Thyroid gland (tissue), 4 donors: ENCODE measurements at regions not wholly inside any gene's neighbourhood (a gene's known extent, or its start where the extent isn't known, plus 50 kb on each side); places are given as distances from the start of the nearest gene placed in this dataset.

Source experiments
- DNase-seq, 2 donors: peaks; one replicate each; pipeline ENCODE4 v3.0.0-alpha.2; 2019
- H3K27ac ChIP-seq, 3 donors: fragments of 200-600 bp; sonication (generic); 1 replicate in 2 of 3; 2 replicates in 1 of 3; pipeline ENCODE4 v1.5.1; 2016 to 2019; ENCODE audit warnings: mild to moderate bottlenecking in 1 of 3, moderate library complexity in 1 of 3
- H3K27me3 ChIP-seq: fragments of 200-600 bp; sonication (generic); one replicate; pipeline ENCODE4 v1.5.1; 2019
- H3K36me3 ChIP-seq, 2 donors: fragments of 200-600 bp; sonication (generic); one replicate each; pipeline ENCODE4 v1.5.1; 2016 to 2019
- H3K4me1 ChIP-seq, 2 donors: fragments of 200-600 bp; sonication (generic); one replicate each; pipeline ENCODE4 v1.5.1; 2017 to 2019
- H3K4me3 ChIP-seq, 3 donors: fragments of 200-600 bp; sonication (generic); replicated peaks in 1 of 3; 1 replicate in 2 of 3; 2 replicates in 1 of 3; pipeline ENCODE4 v1.5.1; 2016; ENCODE audit warnings: mild to moderate bottlenecking in 1 of 3
- H3K9me3 ChIP-seq: fragments of 200-600 bp; sonication (generic); one replicate; pipeline ENCODE4 v1.5.1; 2017
- POLR2A ChIP-seq, 2 donors: fragments of 450-650 bp; IDR thresholded peaks; one replicate each; pipeline ENCODE4 v1.6.1; 2017; ENCODE audit warnings: antibody characterized with exemption in 2 of 2, mild to moderate bottlenecking in 2 of 2, moderate library complexity in 1 of 2
- WGBS, 2 donors: methylation state at CpG; one replicate each; pipeline ENCODE4 v1.1.5; 2017; 5-methylcytosine and 5-hydroxymethylcytosine counted together
- intact Hi-C: fragments of 100-400 bp; cut with DNase I; formaldehyde crosslinking; loops from one replicate; pipeline ENCODE4 v1.15.1; 2023
- TF ChIP-seq, protein P1 (sequence below), 6 experiments: fragments of 200-600 bp in 3 of 6; fragments of 450-650 bp in 3 of 6; sonication (generic) in 3 of 6; IDR thresholded peaks; one replicate each; pipeline ENCODE4 v1.5.1; 2016 to 2019; ENCODE audit warnings: antibody characterized with exemption in 6 of 6, mild to moderate bottlenecking in 2 of 6, inconsistent platforms in 1 of 6, moderate library complexity in 1 of 6

DNA sequence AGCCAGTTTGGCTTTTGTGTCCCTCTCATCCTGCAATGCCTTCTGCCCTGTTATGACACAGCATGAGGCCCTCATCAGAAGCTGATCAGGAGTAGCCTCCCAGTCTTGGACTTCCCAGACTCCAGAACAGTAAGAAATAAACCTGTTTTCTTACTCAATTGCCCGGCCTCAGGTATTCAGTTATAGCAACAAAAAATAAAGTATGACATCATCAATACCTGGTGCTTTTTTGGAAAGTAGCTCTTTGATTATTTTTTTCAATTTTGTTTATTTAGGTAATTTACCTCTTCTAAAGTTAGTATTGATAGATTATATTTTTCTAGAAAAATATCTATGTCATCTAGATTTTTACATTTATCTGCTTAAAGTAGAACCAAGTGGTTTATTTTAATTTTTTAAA is 112.8 kb upstream of the CES5A start:
- WGBS, 2 donors, result 83 to 85% methylated on average over 1 of the region's 1 CpG
- no peak for TF ChIP-seq POLR2A (IDR thresholded peaks at IDR 0.05)
- TF ChIP-seq, protein P1, sequence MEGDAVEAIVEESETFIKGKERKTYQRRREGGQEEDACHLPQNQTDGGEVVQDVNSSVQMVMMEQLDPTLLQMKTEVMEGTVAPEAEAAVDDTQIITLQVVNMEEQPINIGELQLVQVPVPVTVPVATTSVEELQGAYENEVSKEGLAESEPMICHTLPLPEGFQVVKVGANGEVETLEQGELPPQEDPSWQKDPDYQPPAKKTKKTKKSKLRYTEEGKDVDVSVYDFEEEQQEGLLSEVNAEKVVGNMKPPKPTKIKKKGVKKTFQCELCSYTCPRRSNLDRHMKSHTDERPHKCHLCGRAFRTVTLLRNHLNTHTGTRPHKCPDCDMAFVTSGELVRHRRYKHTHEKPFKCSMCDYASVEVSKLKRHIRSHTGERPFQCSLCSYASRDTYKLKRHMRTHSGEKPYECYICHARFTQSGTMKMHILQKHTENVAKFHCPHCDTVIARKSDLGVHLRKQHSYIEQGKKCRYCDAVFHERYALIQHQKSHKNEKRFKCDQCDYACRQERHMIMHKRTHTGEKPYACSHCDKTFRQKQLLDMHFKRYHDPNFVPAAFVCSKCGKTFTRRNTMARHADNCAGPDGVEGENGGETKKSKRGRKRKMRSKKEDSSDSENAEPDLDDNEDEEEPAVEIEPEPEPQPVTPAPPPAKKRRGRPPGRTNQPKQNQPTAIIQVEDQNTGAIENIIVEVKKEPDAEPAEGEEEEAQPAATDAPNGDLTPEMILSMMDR (IDR thresholded peaks at IDR 0.05), result no peak
- no peak overlapping the region for H3K27ac ChIP-seq
- H3K27me3 ChIP-seq, result no peaks in the 10 kb centered on the region
- intact Hi-C loops, result no loop called here
- no peaks in the 10 kb centered on the region for H3K4me1 ChIP-seq
- H3K9me3 ChIP-seq, result no peaks in the 10 kb centered on the region
- DNase-seq, result no peak
- H3K4me3 ChIP-seq, result no peak overlapping the region
- no peaks in the 10 kb centered on the region for H3K36me3 ChIP-seq

DNA sequence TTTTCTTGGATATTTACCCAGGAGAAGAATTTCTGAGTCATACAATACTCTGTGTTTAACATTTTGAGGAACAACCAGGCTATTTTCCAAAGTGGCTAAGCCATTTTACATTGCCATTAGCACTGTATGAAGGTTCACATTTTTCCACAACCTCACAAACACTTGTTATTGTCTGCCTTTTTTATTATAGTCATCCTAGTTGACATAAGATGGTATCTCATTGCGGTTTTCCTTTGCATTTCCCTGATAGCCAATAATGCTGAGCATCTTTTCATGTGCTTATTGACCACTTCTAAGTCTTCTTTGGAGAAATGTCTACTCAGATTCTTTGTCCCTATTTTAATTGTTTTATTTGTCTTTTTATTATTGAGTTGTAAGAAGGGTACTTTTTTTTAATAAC is 107.4 kb upstream of the CES5A start:
- DNase-seq, result no peak
- intact Hi-C loops, result no loop called here
- Histone ChIP-seq H3K4me3 (no peak overlapping the region), H3K9me3 (no peaks in the 10 kb centered on the region), H3K4me1 (no peaks in the 10 kb centered on the region), H3K27me3 (no peaks in the 10 kb centered on the region), H3K27ac (no peak overlapping the region), H3K36me3 (no peaks in the 10 kb centered on the region)
- TF ChIP-seq POLR2A (IDR thresholded peaks at IDR 0.05), result no peak
- TF ChIP-seq, protein P1 (IDR thresholded peaks at IDR 0.05), result no peak
- 77 to 78% methylated on average over 1 of the region's 1 CpG for WGBS, 2 donors

DNA sequence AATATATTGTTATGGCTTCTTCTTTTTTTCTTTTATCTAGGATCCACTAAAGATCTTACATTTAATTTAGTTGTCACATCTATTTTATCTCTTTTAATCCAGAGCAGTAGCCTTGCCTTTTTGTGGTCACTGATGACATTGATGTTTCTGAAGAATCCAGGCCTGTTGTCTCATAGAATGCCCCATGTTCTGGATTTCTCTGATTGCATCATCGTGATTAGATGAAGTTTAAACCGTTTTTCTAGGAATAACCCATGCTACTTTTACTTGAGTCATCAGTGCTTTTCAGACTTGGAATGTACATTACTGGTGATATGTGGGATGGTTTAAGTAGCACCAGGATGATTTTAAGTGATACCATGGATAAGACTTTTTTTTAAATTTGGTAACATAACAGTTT is 106.4 kb upstream of the CES5A start:
- no peak for DNase-seq
- Histone ChIP-seq H3K4me3 (no peak overlapping the region), H3K4me1 (no peaks in the 10 kb centered on the region), H3K36me3 (no peaks in the 10 kb centered on the region), H3K9me3 (no peaks in the 10 kb centered on the region), H3K27ac (no peak overlapping the region), H3K27me3 (no peaks in the 10 kb centered on the region)
- intact Hi-C loops, result no loop called here
- WGBS, 2 donors, result 84 to 85% methylated on average over 2 of the region's 2 CpGs
- TF ChIP-seq, protein P1 (IDR thresholded peaks at IDR 0.05), result no peak
- TF ChIP-seq POLR2A (IDR thresholded peaks at IDR 0.05), result no peak

DNA sequence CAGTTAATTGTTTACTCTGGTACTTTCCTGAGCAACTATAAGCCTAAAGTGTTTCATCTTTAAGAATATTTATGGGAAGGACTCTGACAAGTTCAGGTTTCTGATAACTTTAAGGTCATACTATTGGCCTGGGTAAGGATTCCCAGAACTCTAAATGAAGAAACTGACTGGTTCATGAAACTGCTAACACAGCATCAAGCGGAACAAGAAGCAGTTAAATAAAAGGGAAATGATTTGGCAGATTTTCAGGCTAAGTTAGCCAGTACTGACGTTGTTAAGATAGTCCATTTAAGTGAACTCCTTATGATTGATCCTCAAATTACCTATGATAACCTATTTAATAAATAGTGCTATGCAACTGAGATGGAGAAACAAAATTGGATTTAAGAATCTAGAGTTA is 101.6 kb upstream of the CES5A start:
- H3K27ac ChIP-seq, result no peak overlapping the region
- no peak for DNase-seq
- no peaks in the 10 kb centered on the region for H3K4me1 ChIP-seq
- H3K36me3 ChIP-seq, result no peaks in the 10 kb centered on the region
- no peak overlapping the region for H3K4me3 ChIP-seq
- WGBS, 2 donors, result 68 to 77% methylated on average over 2 of the region's 2 CpGs
- no peak for TF ChIP-seq POLR2A (IDR thresholded peaks at IDR 0.05)
- TF ChIP-seq, protein P1 (IDR thresholded peaks at IDR 0.05), result no peak
- no peaks in the 10 kb centered on the region for H3K27me3 ChIP-seq
- intact Hi-C loops, result no loop called here
- H3K9me3 ChIP-seq, result no peaks in the 10 kb centered on the region

DNA sequence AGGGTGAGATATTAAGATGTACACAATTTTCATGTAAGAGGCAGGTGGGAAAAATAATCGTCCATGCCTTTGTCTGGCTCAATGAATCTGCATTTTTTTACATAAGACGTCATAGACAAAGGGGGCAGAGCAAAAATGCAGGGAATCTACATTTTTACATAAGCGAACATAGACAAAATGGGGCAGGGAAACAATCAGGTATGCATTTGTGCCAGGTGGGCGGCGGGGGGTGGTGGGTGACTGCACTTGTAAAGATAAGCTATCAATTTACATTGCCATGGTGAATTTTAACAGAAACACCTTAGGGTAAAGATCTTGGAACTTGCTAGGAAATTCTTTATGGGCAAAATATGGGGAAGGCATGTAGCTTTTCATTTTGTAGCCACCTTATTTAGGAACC is 96.3 kb upstream of the CES5A start:
- intact Hi-C loops, result no loop called here
- peaks cover 9 to 29% of the 10 kb centered on the region in 2 donors for H3K4me1 ChIP-seq
- no peaks in the 10 kb centered on the region for H3K36me3 ChIP-seq
- no peak overlapping the region for H3K4me3 ChIP-seq
- no peaks in the 10 kb centered on the region for H3K27me3 ChIP-seq
- whole genome bisulfite sequencing, 2 donors, result 73 to 80% methylated on average over 5 of the region's 5 CpGs
- no peak for DNase-seq
- TF ChIP-seq, protein P1 (IDR thresholded peaks at IDR 0.05), result no peak
- TF ChIP-seq POLR2A (IDR thresholded peaks at IDR 0.05), result no peak
- H3K9me3 ChIP-seq, result no peaks in the 10 kb centered on the region
- H3K27ac ChIP-seq, result no peak overlapping the region
